Effector memory CD8-positive, alpha-beta T cell (primary cell): ENCODE measurements at regions not wholly inside any gene's neighbourhood (a gene's known extent, or its start where the extent isn't known, plus 50 kb on each side); places are given as distances from the start of the nearest gene placed in this dataset.
"Not testable (repeated sequence)": the region's sequence is repeated elsewhere in the genome, so short reads cannot be mapped to it uniquely, and the experiment has no call there.

Source experiments
- ATAC-seq: fragments of 150-1000 bp; cut with Tn5 transposase; replicated peaks from 2 replicates; pipeline ENCODE4 v1.10.0; 2021; ENCODE audit warnings: mild to moderate bottlenecking, moderate library complexity
- DNase-seq, 3 experiments: peaks; one replicate each; pipeline ENCODE4 v3.0.0; 2021
- H3K27ac Mint-ChIP-seq, 2 donors: one replicate each; pipeline ENCODE4 v1.8.0; 2022; ENCODE audit warnings: mild to moderate bottlenecking in 2 of 2, mixed read lengths in 2 of 2, moderate library complexity in 2 of 2
- H3K27me3 Mint-ChIP-seq, 2 donors: one replicate each; pipeline ENCODE4 v1.8.0; 2022; ENCODE audit warnings: mixed read lengths in 2 of 2
- H3K36me3 Mint-ChIP-seq: one replicate; pipeline ENCODE4 v1.8.0; 2022; ENCODE audit warnings: mild to moderate bottlenecking, moderate library complexity, mixed read lengths; ENCODE audit not compliant: insufficient read depth
- H3K4me1 Mint-ChIP-seq, 2 donors: one replicate each; pipeline ENCODE4 v1.8.0; 2022; ENCODE audit warnings: low read depth in 2 of 2, mixed read lengths in 2 of 2
- H3K4me3 Mint-ChIP-seq, 2 donors: one replicate each; pipeline ENCODE4 v1.8.0; 2022; ENCODE audit warnings: mild to moderate bottlenecking in 2 of 2, mixed read lengths in 2 of 2, moderate library complexity in 2 of 2
- H3K9me3 Mint-ChIP-seq, 2 donors: one replicate each; pipeline ENCODE4 v1.8.0; 2022; ENCODE audit warnings: mixed read lengths in 2 of 2

DNA sequence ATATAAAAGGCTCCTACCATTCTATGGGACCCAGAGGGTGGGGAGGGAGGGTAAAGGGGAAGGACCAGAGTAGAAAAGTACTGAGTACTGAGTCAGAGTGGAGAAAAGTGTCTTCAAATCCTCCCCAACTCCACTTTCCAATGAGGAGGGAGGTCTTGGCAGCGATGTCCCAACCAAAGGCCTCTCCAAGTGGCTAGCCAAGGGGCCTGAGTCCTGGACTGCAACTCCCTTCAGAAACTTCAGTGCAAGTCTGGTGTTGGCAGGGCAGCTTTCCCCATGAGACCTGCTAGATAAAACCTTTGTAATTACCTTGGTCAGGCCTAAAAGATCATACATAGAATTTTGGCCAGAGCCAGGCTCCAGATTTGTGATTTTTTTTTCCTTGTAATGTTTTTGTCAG, 111.3 kb upstream of the TNPO1 start:
- H3K4me1 Mint-ChIP-seq, result no peaks in the 10 kb centered on the region
- H3K27me3 Mint-ChIP-seq, result peaks cover 28 to 51% of the 10 kb centered on the region in 2 donors
- ATAC-seq (no peak), DNase-seq (no peak)
- H3K36me3 Mint-ChIP-seq, result no peaks in the 10 kb centered on the region
- H3K9me3 Mint-ChIP-seq, result no peaks in the 10 kb centered on the region
- H3K4me3 Mint-ChIP-seq, result no peak overlapping the region
- H3K27ac Mint-ChIP-seq, result no peak overlapping the region

DNA sequence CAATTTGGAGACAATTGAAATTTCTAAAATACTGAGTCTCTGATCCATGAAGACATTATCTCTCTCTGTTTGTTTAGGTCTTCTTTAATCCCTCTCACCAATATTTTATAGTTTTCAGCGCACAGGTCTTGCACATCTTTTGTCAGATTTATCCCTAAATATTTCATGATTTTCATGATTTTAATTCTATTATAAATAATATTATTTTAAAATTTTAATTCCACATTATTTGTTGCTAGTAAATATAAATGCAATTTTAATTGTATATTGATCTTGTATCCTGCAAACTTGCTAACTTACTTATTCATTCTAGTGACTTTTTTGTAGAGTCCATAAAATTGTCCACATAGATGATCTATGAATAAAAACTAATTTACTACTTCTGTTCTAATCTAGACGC, 112.6 kb upstream of the TNPO1 start:
- Mint-ChIP-seq H3K36me3 (no peaks in the 10 kb centered on the region), H3K4me1 (no peaks in the 10 kb centered on the region)

DNA sequence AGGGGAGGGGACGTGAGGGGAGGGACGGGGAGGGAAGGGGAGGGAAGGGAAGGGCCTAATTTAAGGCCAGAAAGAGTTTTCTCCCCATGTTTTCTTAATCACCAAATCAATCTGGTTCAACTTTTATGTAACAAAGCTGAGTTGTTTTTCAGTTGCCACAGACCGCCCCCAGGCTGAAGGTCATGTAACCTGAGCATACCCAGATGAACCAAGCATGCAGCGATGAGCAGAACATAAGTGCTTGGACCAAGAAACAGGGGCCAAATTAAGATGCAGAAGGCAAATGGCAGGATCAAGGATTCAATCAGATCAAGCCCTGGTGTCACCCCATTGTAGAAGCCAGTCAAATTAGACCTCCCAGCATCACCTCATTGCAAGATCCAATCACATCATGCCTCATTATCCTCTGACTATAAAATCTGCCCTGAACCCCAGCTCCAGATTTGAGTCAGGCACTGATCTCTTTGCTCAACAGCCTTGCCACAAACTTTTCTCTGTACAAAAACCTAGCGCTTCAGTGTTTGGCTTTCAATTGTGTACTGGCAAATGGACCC, 113.5 kb upstream of the TNPO1 start:
- Mint-ChIP-seq H3K36me3 (no peaks in the 10 kb centered on the region), H3K4me1 (no peaks in the 10 kb centered on the region), H3K27me3 (peaks cover 10 to 39% of the 10 kb centered on the region in 2 donors), H3K27ac (no peak overlapping the region), H3K4me3 (no peak overlapping the region), H3K9me3 (no peaks in the 10 kb centered on the region)
- ATAC-seq (no peak), DNase-seq (no peak)

More for the DNA sequence above, 112.6 kb upstream of the TNPO1 start:
- DNase-seq (no peak), ATAC-seq (no peak)
- no peaks in the 10 kb centered on the region for H3K9me3 Mint-ChIP-seq
- peaks cover 15 to 42% of the 10 kb centered on the region in 2 donors for H3K27me3 Mint-ChIP-seq
- no peak overlapping the region for H3K27ac Mint-ChIP-seq
- no peak overlapping the region for H3K4me3 Mint-ChIP-seq

DNA sequence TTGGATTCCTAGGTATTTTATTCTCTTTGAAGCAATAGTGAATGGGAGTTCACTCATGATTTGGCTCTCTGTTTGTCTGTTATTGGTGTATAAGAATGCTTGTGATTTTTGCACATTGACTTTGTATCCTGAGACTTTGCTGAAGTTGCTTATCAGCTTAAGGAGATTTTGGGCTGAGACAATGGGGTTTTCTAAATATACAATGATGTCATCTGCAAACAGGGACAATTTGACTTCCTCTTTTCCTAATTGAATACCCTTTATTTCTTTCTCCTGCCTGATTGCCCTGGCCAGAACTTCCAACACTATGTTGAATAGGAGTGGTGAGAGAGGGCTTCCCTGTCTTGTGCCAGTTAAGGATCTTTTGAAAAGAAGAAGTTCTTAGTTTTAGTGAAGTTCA, 114.4 kb upstream of the TNPO1 start:
- not testable (repeated sequence) for H3K9me3 Mint-ChIP-seq, H3K4me3 Mint-ChIP-seq, ATAC-seq, DNase-seq, H3K36me3 Mint-ChIP-seq, H3K27ac Mint-ChIP-seq, H3K4me1 Mint-ChIP-seq
- H3K27me3 Mint-ChIP-seq, result peaks cover 14 to 35% of the 10 kb centered on the region in 2 donors

DNA sequence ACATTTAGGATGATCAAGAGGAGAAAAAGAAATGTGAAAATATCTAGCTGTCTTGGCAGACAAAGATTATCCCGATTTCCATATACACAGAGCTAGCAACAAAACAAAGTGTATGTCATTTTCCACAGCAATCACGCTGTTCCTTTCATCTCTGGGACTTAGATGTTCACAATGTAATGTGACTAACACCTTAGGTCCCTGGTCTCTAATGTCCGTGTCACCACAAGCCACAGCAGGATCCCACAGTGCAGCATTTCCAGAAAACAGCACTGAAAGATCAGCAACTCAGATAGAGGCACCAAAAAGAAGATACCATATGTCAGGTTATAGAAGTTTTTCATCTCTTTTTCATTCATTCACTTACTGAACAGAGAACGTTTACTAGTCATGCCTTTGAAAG, 118.0 kb upstream of the TNPO1 start:
- ATAC-seq (no peak), DNase-seq (no peak)
- H3K27me3 Mint-ChIP-seq, result peaks cover 18 to 41% of the 10 kb centered on the region in 2 donors
- no peak overlapping the region for H3K27ac Mint-ChIP-seq
- H3K4me1 Mint-ChIP-seq, result no peaks in the 10 kb centered on the region
- no peaks in the 10 kb centered on the region for H3K9me3 Mint-ChIP-seq
- no peaks in the 10 kb centered on the region for H3K36me3 Mint-ChIP-seq
- H3K4me3 Mint-ChIP-seq, result no peak overlapping the region

DNA sequence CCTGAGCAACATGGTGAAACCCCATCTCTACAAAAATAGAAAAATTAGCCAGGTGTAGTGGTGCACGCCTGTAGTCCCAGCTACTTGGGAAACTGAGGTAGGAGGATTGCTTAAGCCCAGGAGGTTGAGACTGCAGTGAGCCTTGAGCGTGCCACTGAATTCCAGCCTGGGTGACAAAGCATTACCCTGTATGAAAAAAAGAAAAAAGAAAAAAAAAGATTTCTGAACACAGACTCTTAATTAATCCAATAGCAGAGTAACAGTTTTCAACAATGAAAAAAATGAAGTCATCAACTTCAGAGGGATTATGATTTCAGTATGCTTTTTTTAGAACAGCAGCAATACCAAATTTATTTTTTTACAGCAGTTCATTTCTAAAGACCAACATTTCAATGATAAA, 118.8 kb upstream of the TNPO1 start:
- H3K36me3 Mint-ChIP-seq, result no peaks in the 10 kb centered on the region
- H3K4me3 Mint-ChIP-seq, result no peak overlapping the region
- H3K9me3 Mint-ChIP-seq, result no peaks in the 10 kb centered on the region
- H3K4me1 Mint-ChIP-seq, result no peaks in the 10 kb centered on the region
- peaks cover 26 to 42% of the 10 kb centered on the region in 2 donors for H3K27me3 Mint-ChIP-seq
- DNase-seq (no peak), ATAC-seq (no peak)
- H3K27ac Mint-ChIP-seq, result no peak overlapping the region

DNA sequence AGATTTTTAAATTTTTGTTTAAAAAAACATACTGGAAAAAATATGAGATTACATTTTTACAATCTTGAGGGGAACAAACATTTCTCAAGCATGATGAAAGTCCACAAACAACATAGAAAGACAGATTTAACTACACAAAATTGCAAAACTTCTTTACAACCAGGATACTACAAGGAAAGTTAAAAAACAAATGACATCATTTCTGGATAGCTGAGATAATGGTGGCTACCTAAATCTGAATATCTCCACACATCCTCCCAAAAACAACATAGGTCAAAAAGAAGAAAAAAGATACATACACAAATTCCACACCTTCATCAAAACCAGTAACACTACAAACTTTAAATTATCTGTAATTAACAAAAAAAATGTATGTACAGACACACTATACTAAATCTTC, 120.8 kb upstream of the TNPO1 start:
- DNase-seq, result no peak
- H3K4me1 Mint-ChIP-seq, result no peaks in the 10 kb centered on the region
- no peaks in the 10 kb centered on the region for H3K9me3 Mint-ChIP-seq
- no peak overlapping the region for H3K4me3 Mint-ChIP-seq
- ATAC-seq, result no peak
- H3K36me3 Mint-ChIP-seq, result no peaks in the 10 kb centered on the region
- H3K27ac Mint-ChIP-seq, result no peak overlapping the region
- H3K27me3 Mint-ChIP-seq, result peaks cover 45 to 61% of the 10 kb centered on the region in 2 donors

DNA sequence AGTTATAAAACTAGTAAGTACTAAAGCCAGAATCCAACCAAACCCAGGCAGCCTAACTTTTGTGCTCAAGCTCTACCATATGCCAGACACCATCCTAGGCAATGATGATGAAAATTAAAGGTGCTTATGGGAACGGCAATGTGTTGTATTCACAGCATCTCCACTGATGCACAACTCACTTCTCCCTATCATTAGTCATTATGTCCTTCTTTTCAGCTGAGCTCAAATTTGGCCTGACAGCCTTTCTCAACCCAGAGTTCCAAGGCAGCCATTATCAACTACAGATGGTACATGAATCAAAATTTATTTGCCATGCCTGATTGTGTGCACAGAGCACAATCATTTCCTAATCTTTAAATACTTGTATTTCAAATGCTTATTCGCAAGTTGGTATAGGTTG, 121.6 kb upstream of the TNPO1 start:
- Mint-ChIP-seq H3K9me3 (no peaks in the 10 kb centered on the region), H3K27ac (no peak overlapping the region), H3K4me1 (no peaks in the 10 kb centered on the region), H3K4me3 (no peak overlapping the region), H3K36me3 (no peaks in the 10 kb centered on the region), H3K27me3 (peaks cover 49 to 69% of the 10 kb centered on the region in 2 donors)
- ATAC-seq (no peak), DNase-seq (no peak)

DNA sequence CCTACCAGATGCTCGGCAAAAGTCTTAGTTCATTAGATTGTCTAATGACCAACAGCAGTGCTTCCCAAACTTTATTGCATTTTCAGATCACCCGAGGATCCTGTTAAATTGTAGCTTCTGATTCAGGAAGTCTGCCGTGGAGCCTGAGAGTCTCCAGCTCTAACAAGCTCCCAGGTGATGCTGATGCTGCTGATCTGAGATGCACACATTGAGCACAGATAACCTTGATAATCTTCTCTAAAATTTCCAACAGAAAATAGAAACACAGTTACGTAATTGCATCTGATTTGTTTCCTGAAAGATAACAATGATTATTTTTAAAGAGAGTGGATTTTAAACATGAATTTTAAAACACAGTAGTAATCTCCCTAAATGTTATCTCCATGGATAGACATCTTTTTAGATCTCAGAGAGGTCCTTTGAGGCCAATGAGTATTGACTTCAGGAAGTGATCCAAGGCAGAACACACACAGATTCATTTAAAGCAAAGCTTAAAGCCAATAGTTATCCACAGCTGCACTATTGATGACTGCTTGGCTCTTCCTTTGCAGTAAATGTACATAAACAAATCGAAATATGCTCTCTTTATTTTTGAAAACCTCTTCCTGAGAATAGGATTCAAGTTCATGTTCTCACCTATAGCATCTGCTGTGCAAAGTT, 122.8 kb upstream of the TNPO1 start:
- DNase-seq, result no peak
- Mint-ChIP-seq H3K9me3 (no peaks in the 10 kb centered on the region), H3K27ac (no peak overlapping the region), H3K4me3 (no peak overlapping the region), H3K4me1 (no peaks in the 10 kb centered on the region), H3K27me3 (peaks cover 53 to 74% of the 10 kb centered on the region in 2 donors), H3K36me3 (no peaks in the 10 kb centered on the region)
- ATAC-seq, result no peak

DNA sequence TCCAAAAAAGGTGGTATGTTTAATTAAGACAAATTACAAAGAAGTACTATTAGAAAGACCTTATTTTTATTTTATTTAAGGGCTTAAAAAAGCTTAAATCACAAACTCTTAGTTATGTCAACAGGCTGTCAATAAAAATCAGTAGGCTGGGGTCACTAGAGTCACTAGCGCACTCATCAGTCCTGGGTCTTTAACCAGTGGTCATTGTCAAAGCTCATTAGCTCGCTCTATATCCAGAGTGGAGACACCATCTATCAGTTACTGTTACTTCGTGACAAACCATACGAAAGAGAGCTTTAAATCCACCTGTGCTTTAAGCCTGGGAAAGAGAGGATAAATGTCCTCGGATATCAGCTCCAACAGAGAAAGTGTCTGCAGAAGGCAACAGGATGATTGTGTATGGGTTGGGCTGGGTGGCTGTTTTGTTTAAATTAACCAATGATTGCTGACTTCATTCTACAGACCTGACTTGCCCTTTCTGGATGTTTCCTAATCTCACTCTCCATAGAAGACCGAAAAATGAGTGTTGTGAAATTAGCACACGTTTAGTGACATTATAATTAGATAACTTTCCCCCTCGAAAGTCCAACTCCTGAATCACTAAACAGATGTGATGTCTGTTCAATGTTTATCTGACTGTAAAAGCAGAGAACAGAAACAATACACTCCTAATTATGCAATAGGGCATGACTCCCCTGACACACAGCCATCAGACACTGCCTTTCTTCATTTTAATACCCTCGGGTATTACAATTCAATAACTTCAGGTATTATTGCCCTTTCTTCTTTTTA, 123.6 kb upstream of the TNPO1 start:
- no peak overlapping the region for H3K4me3 Mint-ChIP-seq
- no peaks in the 10 kb centered on the region for H3K9me3 Mint-ChIP-seq
- H3K27ac Mint-ChIP-seq, result no peak overlapping the region
- H3K4me1 Mint-ChIP-seq, result no peaks in the 10 kb centered on the region
- peaks cover 54 to 70% of the 10 kb centered on the region in 2 donors for H3K27me3 Mint-ChIP-seq
- no peak for ATAC-seq
- no peaks in the 10 kb centered on the region for H3K36me3 Mint-ChIP-seq
- no peak for DNase-seq

DNA sequence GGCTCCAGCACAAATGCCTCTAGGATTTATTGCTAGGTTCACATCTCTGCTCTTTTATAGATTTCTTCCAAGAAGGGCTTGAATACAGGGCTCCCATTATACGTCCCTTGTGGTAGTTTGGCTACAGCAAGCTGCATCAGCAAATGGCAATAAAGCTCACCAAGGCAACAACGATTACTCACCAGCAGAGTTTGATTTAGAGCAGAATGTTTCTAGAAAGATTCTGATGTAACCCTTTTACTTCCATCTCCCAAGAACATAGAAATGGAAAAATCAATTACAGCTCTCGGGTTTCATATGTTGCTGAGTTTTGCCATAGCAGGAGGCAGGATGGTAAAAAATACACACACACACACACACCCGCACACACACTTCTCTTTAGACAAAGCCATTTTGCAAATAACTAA, 124.2 kb upstream of the TNPO1 start:
- Mint-ChIP-seq H3K36me3 (no peaks in the 10 kb centered on the region), H3K27me3 (peaks cover 52 to 67% of the 10 kb centered on the region in 2 donors), H3K27ac (no peak overlapping the region), H3K4me1 (no peaks in the 10 kb centered on the region), H3K9me3 (no peaks in the 10 kb centered on the region), H3K4me3 (no peak overlapping the region)
- no peak for ATAC-seq
- no peak for DNase-seq

DNA sequence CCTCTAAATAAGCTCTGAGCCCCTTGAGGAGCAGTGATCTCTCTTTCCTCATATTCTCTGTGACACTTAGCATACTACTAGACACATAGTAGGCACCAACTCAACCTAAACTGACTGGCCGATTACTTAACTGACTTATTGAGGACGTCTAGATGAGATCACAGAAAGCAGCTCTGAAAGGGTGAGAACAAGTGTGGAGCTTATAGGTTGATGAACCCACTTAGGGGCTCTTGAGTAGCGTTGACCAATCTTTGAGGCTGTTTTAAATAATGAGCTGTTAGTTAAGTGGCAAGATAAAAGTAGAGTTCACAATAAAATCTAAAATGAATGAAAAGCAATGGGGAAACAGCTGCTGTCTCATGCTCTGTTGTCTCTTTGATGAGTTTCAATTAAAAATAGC, 124.7 kb upstream of the TNPO1 start:
- Mint-ChIP-seq H3K27me3 (peaks cover 48 to 62% of the 10 kb centered on the region in 2 donors), H3K36me3 (no peaks in the 10 kb centered on the region), H3K27ac (no peak overlapping the region), H3K4me1 (no peaks in the 10 kb centered on the region), H3K9me3 (no peaks in the 10 kb centered on the region), H3K4me3 (no peak overlapping the region)
- no peak for DNase-seq
- no peak for ATAC-seq

DNA sequence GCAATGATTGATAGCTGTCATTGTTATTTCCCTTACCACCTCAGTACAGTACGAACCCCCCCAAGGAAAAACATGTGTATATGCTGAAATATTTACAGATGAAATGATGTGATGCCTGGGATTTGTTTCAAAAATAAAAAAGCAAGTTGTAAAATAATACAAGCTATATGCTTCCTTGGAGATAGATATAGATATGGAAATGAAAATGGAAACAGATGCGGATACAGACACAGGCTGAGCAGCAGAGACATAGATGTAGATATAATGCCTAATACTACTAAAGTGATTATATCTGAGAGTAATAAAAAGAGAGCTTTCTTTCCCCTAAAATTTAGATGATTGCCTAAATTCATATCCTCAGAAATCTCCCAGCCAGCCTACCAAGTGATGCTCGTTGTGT, 127.5 kb upstream of the TNPO1 start:
- ATAC-seq (no peak), DNase-seq (no peak)
- Mint-ChIP-seq H3K36me3 (no peaks in the 10 kb centered on the region), H3K4me3 (no peak overlapping the region), H3K27me3 (peaks cover 41 to 60% of the 10 kb centered on the region in 2 donors), H3K27ac (no peak overlapping the region), H3K9me3 (no peaks in the 10 kb centered on the region), H3K4me1 (no peaks in the 10 kb centered on the region)

DNA sequence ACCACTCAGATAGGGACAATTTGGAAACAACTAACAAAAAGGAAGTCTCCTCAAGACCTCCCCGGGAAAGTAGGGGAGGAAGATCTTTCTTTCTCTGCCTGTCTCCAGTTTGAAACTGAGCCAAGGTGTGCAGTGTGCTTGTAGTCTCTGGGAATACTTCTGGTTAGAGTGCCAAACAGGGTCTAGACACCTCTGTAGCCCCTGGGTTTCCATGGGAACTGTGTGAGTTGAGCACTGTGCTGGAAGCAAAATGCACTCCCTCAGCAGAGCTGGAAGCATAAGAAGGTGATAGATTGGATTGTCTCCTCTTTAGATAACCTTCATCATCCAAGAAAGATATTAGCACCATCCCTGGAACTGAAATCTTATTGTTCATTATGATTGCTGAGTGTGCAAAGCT, 129.2 kb upstream of the TNPO1 start:
- no peak for DNase-seq
- Mint-ChIP-seq H3K27ac (no peak overlapping the region), H3K27me3 (peaks cover 45 to 62% of the 10 kb centered on the region in 2 donors), H3K4me3 (no peak overlapping the region), H3K9me3 (peaks cover 0 to 2% of the 10 kb centered on the region in 2 donors), H3K4me1 (no peaks in the 10 kb centered on the region), H3K36me3 (no peaks in the 10 kb centered on the region)
- no peak for ATAC-seq
